ENCODE measurements at regions not wholly inside any gene's neighbourhood (a gene's known extent, or its start where the extent isn't known, plus 50 kb on each side); places are given as distances from the start of the nearest gene placed in this dataset.

DNA sequence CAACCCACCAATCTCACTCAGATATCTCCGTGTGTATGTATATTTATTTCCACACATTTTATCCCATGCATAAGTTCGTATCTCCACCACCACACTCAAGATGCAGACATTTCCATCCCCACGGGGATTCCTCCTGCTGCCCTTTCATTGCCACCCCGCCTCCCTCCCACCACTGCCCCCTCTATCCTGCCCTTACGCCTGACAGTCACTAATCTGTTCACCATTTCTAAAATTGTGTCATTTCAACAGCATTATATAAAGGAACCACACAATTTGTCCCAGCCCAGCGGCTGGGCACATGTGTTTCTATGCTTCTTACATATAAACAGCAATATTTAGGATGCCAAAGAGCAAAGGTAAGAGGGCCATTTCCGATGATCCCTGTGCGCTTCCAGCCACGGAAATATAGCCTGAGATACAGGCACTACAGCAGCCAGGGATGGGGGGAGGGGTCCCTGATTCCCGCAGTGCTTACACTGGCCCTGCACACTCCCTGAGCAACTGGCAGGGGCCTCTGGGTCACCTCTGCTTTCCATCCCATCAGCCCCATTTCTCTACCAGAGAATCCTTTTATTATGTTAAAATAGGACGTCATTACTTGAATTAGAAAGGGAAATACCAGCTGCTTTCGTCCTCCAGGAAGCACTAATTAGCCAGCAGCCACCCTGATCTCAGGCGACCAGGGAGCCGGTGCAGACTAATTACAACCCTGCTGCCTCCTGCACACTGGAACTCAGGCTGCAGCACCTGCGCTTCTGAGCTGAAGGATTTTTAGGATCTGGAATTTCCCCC, 372.0 kb upstream of the ATP10A start:
- peaks cover 4% of the 10 kb centered on the region for H3K9me3 ChIP-seq (ENCODE audit: insufficient read depth, low read depth, low read length)
- H3K4me2 ChIP-seq (ENCODE audit: low read length): no peak overlapping the region
- TF ChIP-seq, protein P1, sequence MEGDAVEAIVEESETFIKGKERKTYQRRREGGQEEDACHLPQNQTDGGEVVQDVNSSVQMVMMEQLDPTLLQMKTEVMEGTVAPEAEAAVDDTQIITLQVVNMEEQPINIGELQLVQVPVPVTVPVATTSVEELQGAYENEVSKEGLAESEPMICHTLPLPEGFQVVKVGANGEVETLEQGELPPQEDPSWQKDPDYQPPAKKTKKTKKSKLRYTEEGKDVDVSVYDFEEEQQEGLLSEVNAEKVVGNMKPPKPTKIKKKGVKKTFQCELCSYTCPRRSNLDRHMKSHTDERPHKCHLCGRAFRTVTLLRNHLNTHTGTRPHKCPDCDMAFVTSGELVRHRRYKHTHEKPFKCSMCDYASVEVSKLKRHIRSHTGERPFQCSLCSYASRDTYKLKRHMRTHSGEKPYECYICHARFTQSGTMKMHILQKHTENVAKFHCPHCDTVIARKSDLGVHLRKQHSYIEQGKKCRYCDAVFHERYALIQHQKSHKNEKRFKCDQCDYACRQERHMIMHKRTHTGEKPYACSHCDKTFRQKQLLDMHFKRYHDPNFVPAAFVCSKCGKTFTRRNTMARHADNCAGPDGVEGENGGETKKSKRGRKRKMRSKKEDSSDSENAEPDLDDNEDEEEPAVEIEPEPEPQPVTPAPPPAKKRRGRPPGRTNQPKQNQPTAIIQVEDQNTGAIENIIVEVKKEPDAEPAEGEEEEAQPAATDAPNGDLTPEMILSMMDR (IDR thresholded peaks at IDR 0.05; ENCODE audit: insufficient read depth, low read depth, low read length): no peak
- TF ChIP-seq EZH2 (IDR thresholded peaks at IDR 0.05; ENCODE audit: insufficient read depth, low read length): no peak
- H3K4me3 Mint-ChIP-seq (ENCODE audit: unreplicated experiment): no peak overlapping the region
- no peaks in the 10 kb centered on the region for H3K9me3 Mint-ChIP-seq (ENCODE audit: unreplicated experiment)
- H3K36me3 Mint-ChIP-seq (ENCODE audit: low read depth, unreplicated experiment): no peaks in the 10 kb centered on the region
- H3K4me1 Mint-ChIP-seq (ENCODE audit: low read depth, unreplicated experiment): no peaks in the 10 kb centered on the region
- H3K79me2 ChIP-seq (ENCODE audit: insufficient read depth, low read length): no peaks in the 10 kb centered on the region
- peaks cover 8% of the 10 kb centered on the region for H3K27me3 Mint-ChIP-seq (ENCODE audit: low read depth, unreplicated experiment)
- H3K9ac ChIP-seq (ENCODE audit: low read length): no peak overlapping the region
- H3K4me1 ChIP-seq (ENCODE audit: insufficient read depth, low read length): no peaks in the 10 kb centered on the region
- no peak overlapping the region for H3K27ac Mint-ChIP-seq (ENCODE audit: unreplicated experiment)
- no peak for DNase-seq (ENCODE audit: low read depth)
- FAIRE-seq: no peak
- no peak overlapping the region for H3K27ac ChIP-seq (ENCODE audit: low read depth, low read length)
- H3K36me3 ChIP-seq (ENCODE audit: insufficient read depth, low read length): no peaks in the 10 kb centered on the region
- no peak overlapping the region for H2AFZ ChIP-seq (ENCODE audit: low read depth, low read length)
- no peaks in the 10 kb centered on the region for H4K20me1 ChIP-seq (ENCODE audit: insufficient read depth, low read length)
- no peaks in the 10 kb centered on the region for H3K27me3 ChIP-seq (ENCODE audit: insufficient read depth, low read length)
- H3K4me3 ChIP-seq (ENCODE audit: insufficient read depth, low read depth, low read length): no peak overlapping the region

DNA sequence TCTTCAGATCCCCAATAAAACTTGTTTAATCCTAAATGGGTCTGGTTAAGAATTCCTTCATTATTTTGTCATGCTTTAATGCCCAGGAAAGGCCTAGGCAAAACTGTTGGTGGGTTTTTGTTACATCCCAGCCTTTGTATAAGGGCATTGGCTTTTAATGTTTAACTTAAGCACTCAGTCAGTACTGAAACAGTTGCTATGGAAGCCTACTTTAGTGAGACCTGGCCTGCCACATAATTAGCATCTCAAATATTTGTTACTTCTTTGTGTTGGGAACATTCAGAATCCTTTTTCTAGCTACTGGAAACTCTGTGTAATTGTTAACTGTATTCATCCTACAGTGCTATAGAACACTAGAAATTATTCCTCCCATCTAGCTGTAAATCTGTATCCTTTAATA, 369.6 kb upstream of the ATP10A start:
- Histone ChIP-seq H3K79me2 (ENCODE audit: insufficient read depth, low read length) (no peaks in the 10 kb centered on the region), H3K9ac (ENCODE audit: low read length) (no peak overlapping the region), H3K4me3 (ENCODE audit: insufficient read depth, low read depth, low read length) (no peak overlapping the region), H3K27me3 (ENCODE audit: insufficient read depth, low read length) (no peaks in the 10 kb centered on the region), H3K4me2 (ENCODE audit: low read length) (no peak overlapping the region), H3K9me3 (ENCODE audit: insufficient read depth, low read depth, low read length) (no peaks in the 10 kb centered on the region), H3K27ac (ENCODE audit: low read depth, low read length) (no peak overlapping the region), H3K36me3 (ENCODE audit: insufficient read depth, low read length) (no peaks in the 10 kb centered on the region), H2AFZ (ENCODE audit: low read depth, low read length) (no peak overlapping the region), H4K20me1 (ENCODE audit: insufficient read depth, low read length) (no peaks in the 10 kb centered on the region), H3K4me1 (ENCODE audit: insufficient read depth, low read length) (no peaks in the 10 kb centered on the region)
- H3K27me3 Mint-ChIP-seq (ENCODE audit: low read depth, unreplicated experiment): peaks cover 8% of the 10 kb centered on the region
- no peaks in the 10 kb centered on the region for H3K36me3 Mint-ChIP-seq (ENCODE audit: low read depth, unreplicated experiment)
- H3K27ac Mint-ChIP-seq (ENCODE audit: unreplicated experiment): no peak overlapping the region
- no peak overlapping the region for H3K4me3 Mint-ChIP-seq (ENCODE audit: unreplicated experiment)
- no peaks in the 10 kb centered on the region for H3K9me3 Mint-ChIP-seq (ENCODE audit: unreplicated experiment)
- no peak for TF ChIP-seq EZH2 (IDR thresholded peaks at IDR 0.05; ENCODE audit: insufficient read depth, low read length)
- DNase-seq (ENCODE audit: low read depth) (no peak), FAIRE-seq (no peak)
- H3K4me1 Mint-ChIP-seq (ENCODE audit: low read depth, unreplicated experiment): no peaks in the 10 kb centered on the region

DNA sequence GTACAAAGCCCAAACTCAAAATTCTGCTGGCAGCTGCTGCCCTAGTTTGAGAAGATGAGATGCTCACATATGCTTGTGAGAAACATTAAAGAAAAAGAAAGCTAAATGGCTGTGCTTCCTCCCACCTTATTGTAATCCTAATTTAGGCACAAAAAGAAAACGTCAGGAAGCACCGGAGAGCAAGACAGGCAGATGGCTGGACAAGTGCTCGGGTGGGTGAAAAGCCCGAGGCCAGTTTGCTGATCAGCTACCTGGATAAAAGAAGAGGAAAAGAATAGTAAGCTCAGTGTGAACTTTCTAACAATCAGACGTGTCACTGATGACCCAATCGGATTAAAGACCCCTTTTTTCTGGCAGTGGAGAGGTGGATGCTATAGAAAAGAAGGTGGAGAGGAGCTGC, 368.0 kb upstream of the ATP10A start:
- H3K36me3 Mint-ChIP-seq (ENCODE audit: low read depth, unreplicated experiment): no peaks in the 10 kb centered on the region
- H3K4me1 Mint-ChIP-seq (ENCODE audit: low read depth, unreplicated experiment): no peaks in the 10 kb centered on the region

More for the DNA sequence above, 368.0 kb upstream of the ATP10A start:
- no peak for FAIRE-seq
- Histone ChIP-seq H3K9me3 (ENCODE audit: insufficient read depth, low read depth, low read length) (peaks cover 4% of the 10 kb centered on the region), H3K27ac (ENCODE audit: low read depth, low read length) (no peak overlapping the region), H3K4me1 (ENCODE audit: insufficient read depth, low read length) (no peaks in the 10 kb centered on the region), H3K4me2 (ENCODE audit: low read length) (no peak overlapping the region), H3K27me3 (ENCODE audit: insufficient read depth, low read length) (no peaks in the 10 kb centered on the region), H3K36me3 (ENCODE audit: insufficient read depth, low read length) (no peaks in the 10 kb centered on the region), H2AFZ (ENCODE audit: low read depth, low read length) (no peak overlapping the region), H3K79me2 (ENCODE audit: insufficient read depth, low read length) (no peaks in the 10 kb centered on the region), H4K20me1 (ENCODE audit: insufficient read depth, low read length) (no peaks in the 10 kb centered on the region), H3K4me3 (ENCODE audit: insufficient read depth, low read depth, low read length) (no peak overlapping the region), H3K9ac (ENCODE audit: low read length) (no peak overlapping the region)
- H3K9me3 Mint-ChIP-seq (ENCODE audit: unreplicated experiment): no peaks in the 10 kb centered on the region
- no peak overlapping the region for H3K4me3 Mint-ChIP-seq (ENCODE audit: unreplicated experiment)
- no peak overlapping the region for H3K27ac Mint-ChIP-seq (ENCODE audit: unreplicated experiment)
- DNase-seq (ENCODE audit: low read depth): no peak
- peaks cover 8% of the 10 kb centered on the region for H3K27me3 Mint-ChIP-seq (ENCODE audit: low read depth, unreplicated experiment)
- no peak for TF ChIP-seq EZH2 (IDR thresholded peaks at IDR 0.05; ENCODE audit: insufficient read depth, low read length)
- TF ChIP-seq, protein P1 (IDR thresholded peaks at IDR 0.05; ENCODE audit: insufficient read depth, low read depth, low read length): no peak

Data from astrocyte (in vitro differentiated cells and primary cell).